H9 (cell line): ENCODE measurements at regions not wholly inside any gene's neighbourhood (a gene's known extent, or its start where the extent isn't known, plus 50 kb on each side); places are given as distances from the start of the nearest gene placed in this dataset.

Experiments
- DNase-seq: peaks from one replicate; pipeline ENCODE4 v3.0.0-alpha.2; 2017
- H2AFZ ChIP-seq: one replicate; pipeline ENCODE4 v1.6.1; 2013; ENCODE audit warnings: mild to moderate bottlenecking, low read length, control low read depth, moderate library complexity
- H2AK5ac ChIP-seq: 2 replicates; pipeline ENCODE4 v1.6.1; 2013; ENCODE audit warnings: low read length, control low read depth, mixed read lengths; ENCODE audit not compliant: insufficient read length
- H2BK120ac ChIP-seq: one replicate; pipeline ENCODE4 v1.6.1; 2013; ENCODE audit warnings: low read depth, mild to moderate bottlenecking, low read length, control low read depth, inconsistent platforms; ENCODE audit not compliant: poor library complexity, severe bottlenecking
- H2BK12ac ChIP-seq: 2 replicates; pipeline ENCODE4 v1.6.1; 2013; ENCODE audit warnings: low read length, control low read depth, mixed read lengths, low read depth; ENCODE audit not compliant: insufficient read length
- H2BK15ac ChIP-seq: 2 replicates; pipeline ENCODE4 v1.6.1; 2013; ENCODE audit warnings: low read depth, low read length, control low read depth
- H2BK20ac ChIP-seq: one replicate; pipeline ENCODE4 v1.6.1; 2013; ENCODE audit warnings: low read depth, mild to moderate bottlenecking, low read length, control low read depth, inconsistent platforms; ENCODE audit not compliant: poor library complexity, severe bottlenecking
- H2BK5ac ChIP-seq: 2 replicates; pipeline ENCODE4 v1.6.1; 2013; ENCODE audit warnings: low read length, control low read depth, mixed read lengths; ENCODE audit not compliant: insufficient read length
- H3K14ac ChIP-seq: 2 replicates; pipeline ENCODE4 v1.6.1; 2013; ENCODE audit warnings: low read length, control low read depth; ENCODE audit not compliant: insufficient read depth
- H3K18ac ChIP-seq: 2 replicates; pipeline ENCODE4 v1.6.1; 2013; ENCODE audit warnings: low read depth, mild to moderate bottlenecking, mixed read lengths, low read length, control low read depth; ENCODE audit not compliant: insufficient read length
- H3K23ac ChIP-seq: 2 replicates; pipeline ENCODE4 v1.6.1; 2013; ENCODE audit warnings: low read length, control low read depth, mixed read lengths, low read depth; ENCODE audit not compliant: insufficient read length
- H3K23me2 ChIP-seq: 2 replicates; pipeline ENCODE4 v1.6.1; 2013; ENCODE audit warnings: low read depth, mild to moderate bottlenecking, mixed read lengths, low read length, control low read depth; ENCODE audit not compliant: insufficient read length, poor library complexity, severe bottlenecking
- H3K27ac ChIP-seq: 2 replicates; pipeline ENCODE4 v1.5.1; 2013; ENCODE audit warnings: low read length, control low read depth, mixed read lengths, low read depth; ENCODE audit not compliant: insufficient read length
- H3K27me3 ChIP-seq: 2 replicates; pipeline ENCODE4 v1.6.1; 2013; ENCODE audit warnings: low read length, control low read depth, inconsistent platforms; ENCODE audit not compliant: insufficient read depth
- H3K4ac ChIP-seq: 2 replicates; pipeline ENCODE4 v1.6.1; 2013; ENCODE audit warnings: low read depth, mild to moderate bottlenecking, control low read depth, inconsistent platforms, low read length, moderate library complexity
- H3K4me1 ChIP-seq: 2 replicates; pipeline ENCODE4 v1.6.1; 2013; ENCODE audit warnings: low read length, control low read depth, inconsistent platforms; ENCODE audit not compliant: insufficient read depth
- H3K4me2 ChIP-seq: 2 replicates; pipeline ENCODE4 v1.6.1; 2013; ENCODE audit warnings: low read length, control low read depth, mixed read lengths; ENCODE audit not compliant: insufficient read length, insufficient read depth
- H3K56ac ChIP-seq: 2 replicates; pipeline ENCODE4 v1.6.1; 2013; ENCODE audit warnings: low read depth, mild to moderate bottlenecking, mixed read lengths, low read length, control low read depth; ENCODE audit not compliant: insufficient read length
- H3K79me1 ChIP-seq: 2 replicates; pipeline ENCODE4 v1.6.1; 2013; ENCODE audit warnings: low read depth, mild to moderate bottlenecking, moderate library complexity, low read length, control low read depth, inconsistent platforms; ENCODE audit not compliant: insufficient read depth, poor library complexity, severe bottlenecking
- H3K79me2 ChIP-seq: 2 replicates; pipeline ENCODE4 v1.6.1; 2013; ENCODE audit warnings: low read length, control low read depth, inconsistent platforms; ENCODE audit not compliant: insufficient read depth
- H3K9ac ChIP-seq: 2 replicates; pipeline ENCODE4 v1.6.1; 2013; ENCODE audit warnings: low read length, control low read depth, mixed read lengths; ENCODE audit not compliant: insufficient read length; ENCODE audit errors: extremely low read depth
- H3K9me3 ChIP-seq: one replicate; pipeline ENCODE4 v1.6.1; 2013; ENCODE audit warnings: low read depth, low read length, inconsistent platforms; ENCODE audit not compliant: control insufficient read depth
- H3T11ph ChIP-seq: one replicate; pipeline ENCODE4 v1.6.1; 2013; ENCODE audit warnings: mild to moderate bottlenecking, low read length, control low read depth, inconsistent platforms
- H4K20me1 ChIP-seq: one replicate; pipeline ENCODE4 v1.6.1; 2013; ENCODE audit not compliant: control insufficient read depth, insufficient read length, insufficient read depth
- H4K5ac ChIP-seq: 2 replicates; pipeline ENCODE4 v1.6.1; 2013; ENCODE audit warnings: low read depth, mild to moderate bottlenecking, mixed read lengths, low read length, control low read depth; ENCODE audit not compliant: insufficient read length
- H4K8ac ChIP-seq: replicated peaks from 2 replicates; pipeline ENCODE4 v1.6.1; 2013; ENCODE audit warnings: low read length, control low read depth, mixed read lengths, low read depth; ENCODE audit not compliant: insufficient read length
- H4K91ac ChIP-seq: 2 replicates; pipeline ENCODE4 v1.6.1; 2013; ENCODE audit warnings: low read depth, mild to moderate bottlenecking, moderate library complexity, mixed read lengths, low read length, control low read depth; ENCODE audit not compliant: insufficient read length
- H3K27ac Mint-ChIP-seq, 3 experiments: 2 replicates in 2 of 3; 3 replicates in 1 of 3; pipeline ENCODE4 v1.8.0; 2020 to 2021; ENCODE audit warnings: mixed read lengths in 3 of 3, mild to moderate bottlenecking in 1 of 3, moderate library complexity in 1 of 3
- H3K27me3 Mint-ChIP-seq: 2 replicates; pipeline ENCODE4 v1.8.0; 2021; ENCODE audit warnings: low read depth, mild to moderate bottlenecking, moderate library complexity, mixed read lengths
- H3K36me3 Mint-ChIP-seq, 3 experiments: 2 replicates in 2 of 3; 3 replicates in 1 of 3; pipeline ENCODE4 v1.8.0; 2020 to 2021; ENCODE audit warnings: low read depth in 3 of 3, mixed read lengths in 3 of 3; ENCODE audit not compliant: insufficient read depth in 1 of 3
- H3K4me1 Mint-ChIP-seq, 2 experiments: 2 replicates each; pipeline ENCODE4 v1.8.0; 2020; ENCODE audit warnings: mixed read lengths in 2 of 2
- H3K4me3 Mint-ChIP-seq, 2 experiments: 2 replicates in 1 of 2; 3 replicates in 1 of 2; pipeline ENCODE4 v1.8.0; 2020 to 2021; ENCODE audit warnings: mild to moderate bottlenecking in 2 of 2, mixed read lengths in 2 of 2, moderate library complexity in 1 of 2
- H3K9me3 Mint-ChIP-seq, 2 experiments: 2 replicates in 1 of 2; 3 replicates in 1 of 2; pipeline ENCODE4 v1.8.0; 2020; ENCODE audit warnings: mild to moderate bottlenecking in 2 of 2, mixed read lengths in 2 of 2, moderate library complexity in 1 of 2
- CTCF ChIP-seq: fragments of 200-600 bp; sonication (generic); conservative IDR thresholded peaks from 3 replicates; pipeline ENCODE4 v1.8.0; 2021; ENCODE audit warnings: antibody characterized with exemption, mild to moderate bottlenecking
- WGBS: extraction: QIAGEN DNeasy Blood & Tissue Kit; methylation state at CpG from one replicate; pipeline ENCODE4 v1.1.7; 2013; ENCODE audit warnings: missing lambda C conversion rate, low lambda C conversion rate, mixed read lengths; ENCODE audit not compliant: insufficient read length; ENCODE audit errors: extremely low coverage; 5-methylcytosine and 5-hydroxymethylcytosine counted together

DNA sequence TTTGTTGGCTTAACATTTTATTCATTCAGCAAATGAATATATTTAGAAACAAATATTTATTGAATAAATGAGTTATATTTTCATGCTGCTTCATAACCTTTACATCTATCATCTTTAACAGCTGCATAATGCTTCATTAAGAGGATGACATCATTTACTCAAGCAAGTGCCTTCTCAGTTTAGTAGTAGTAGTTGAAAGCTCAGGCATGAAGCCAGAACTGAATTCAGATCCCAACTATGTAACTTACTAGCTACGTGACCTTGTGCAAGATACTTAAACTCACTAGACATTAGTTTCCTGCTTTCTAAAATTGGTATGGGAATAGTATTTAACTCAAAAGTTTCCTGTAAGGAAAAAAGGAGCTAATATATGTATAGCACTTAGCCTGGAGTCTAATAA lies 90.3 kb downstream of the TMPRSS5 start:
- no peak overlapping the region for H3K27ac ChIP-seq
- 0 out of 2 replicates have a peak, but pooled peaks cover 2% of the 10 kb centered on the region for H3K27me3 Mint-ChIP-seq
- H3T11ph ChIP-seq, result no peak overlapping the region
- H2BK12ac ChIP-seq, result no peak overlapping the region
- no peak overlapping the region for H3K23ac ChIP-seq
- no peak overlapping the region for H2BK20ac ChIP-seq
- H3K4me1 Mint-ChIP-seq, result peaks cover 2 to 7% of the 10 kb centered on the region in 2 experiments; a peak in 2 of 4 replicates
- H4K20me1 ChIP-seq, result no peaks in the 10 kb centered on the region
- H3K27me3 ChIP-seq, result no peaks in the 10 kb centered on the region
- H2BK120ac ChIP-seq, result no peak overlapping the region
- no peak overlapping the region for H2AFZ ChIP-seq
- WGBS, result no CpG with 5 or more reads among the region's 1 CpG
- no peak overlapping the region for H4K5ac ChIP-seq
- H4K91ac ChIP-seq, result no peak overlapping the region
- no peak overlapping the region for H2BK5ac ChIP-seq
- no peak overlapping the region for H3K4me2 ChIP-seq
- no peaks in the 10 kb centered on the region for H3K79me1 ChIP-seq
- H3K4ac ChIP-seq, result no peak overlapping the region
- no peak overlapping the region for H3K4me3 Mint-ChIP-seq
- H3K4me1 ChIP-seq, result no peaks in the 10 kb centered on the region
- no peak for TF ChIP-seq CTCF
- no peaks in the 10 kb centered on the region for H3K79me2 ChIP-seq
- H3K14ac ChIP-seq, result no peak overlapping the region
- no peak overlapping the region for H2AK5ac ChIP-seq
- H3K9ac ChIP-seq, result no peak overlapping the region
- H3K23me2 ChIP-seq, result no peaks in the 10 kb centered on the region
- H3K56ac ChIP-seq, result no peak overlapping the region
- H3K36me3 Mint-ChIP-seq, result peaks cover 0 to 12% (median 0%) of the 10 kb centered on the region in 3 experiments; a peak in 3 of 7 replicates
- H3K18ac ChIP-seq, result no peak overlapping the region
- no peak overlapping the region for H3K27ac Mint-ChIP-seq
- H2BK15ac ChIP-seq, result no peak overlapping the region
- H3K9me3 Mint-ChIP-seq, result peaks cover 6 to 11% of the 10 kb centered on the region in 2 experiments; a peak in 2 of 5 replicates
- no peak for DNase-seq
- no peaks in the 10 kb centered on the region for H3K9me3 ChIP-seq
- H4K8ac ChIP-seq, result no peak overlapping the region
